GM18507 (cell line): ENCODE measurements at regions not wholly inside any gene's neighbourhood (a gene's known extent, or its start where the extent isn't known, plus 50 kb on each side); places are given as distances from the start of the nearest gene placed in this dataset.

ENCODE experiments used
- DNase-seq: peaks from one replicate; pipeline ENCODE4 v3.0.0; 2011; ENCODE audit warnings: low read depth; ENCODE audit not compliant: insufficient read length; ENCODE audit errors: extremely low spot score
- FAIRE-seq: peaks from 2 replicates; lab custom pipeline; 2011; peaks lifted over from hg19 to GRCh38; lab: Jason Lieb, UNC

DNA sequence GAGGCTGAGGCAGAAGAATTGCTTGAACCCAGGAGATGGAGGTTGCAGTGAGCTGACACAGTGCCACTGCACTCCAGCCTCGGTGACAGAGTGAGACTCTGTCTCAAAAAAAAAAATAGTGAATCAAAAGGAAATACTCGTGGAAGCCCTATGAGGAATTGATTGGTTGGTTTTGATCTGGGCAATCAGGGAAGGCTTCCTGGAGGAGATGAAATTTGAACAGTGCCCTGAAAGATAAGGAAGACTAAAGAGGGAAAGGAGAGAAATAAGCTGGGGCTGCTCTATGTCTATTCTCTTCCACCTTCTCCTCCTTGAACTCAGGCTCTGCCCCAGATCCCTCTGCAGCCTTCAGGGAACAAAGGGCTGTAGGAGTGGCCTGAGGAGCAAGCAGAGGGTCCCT, 54.1 kb downstream of the IRF2BPL start:
- DNase-seq, result no peak
- FAIRE-seq, result no peak

- no peak for FAIRE-seq
Observed at GRCh38 chr14:76971549-76971948, 57.0 kb downstream of the IRF2BPL start.

GRCh38 chr14:76968621-76969063, 59.9 kb downstream of the IRF2BPL start:
- DNase-seq, result no peak
- FAIRE-seq, result no peak

More at GRCh38 chr14:76971549-76971948, 57.0 kb downstream of the IRF2BPL start:
- no peak for DNase-seq

GRCh38 chr14:76967788-76968187, 60.7 kb downstream of the IRF2BPL start:
- DNase-seq (no peak), FAIRE-seq (no peak)

DNA sequence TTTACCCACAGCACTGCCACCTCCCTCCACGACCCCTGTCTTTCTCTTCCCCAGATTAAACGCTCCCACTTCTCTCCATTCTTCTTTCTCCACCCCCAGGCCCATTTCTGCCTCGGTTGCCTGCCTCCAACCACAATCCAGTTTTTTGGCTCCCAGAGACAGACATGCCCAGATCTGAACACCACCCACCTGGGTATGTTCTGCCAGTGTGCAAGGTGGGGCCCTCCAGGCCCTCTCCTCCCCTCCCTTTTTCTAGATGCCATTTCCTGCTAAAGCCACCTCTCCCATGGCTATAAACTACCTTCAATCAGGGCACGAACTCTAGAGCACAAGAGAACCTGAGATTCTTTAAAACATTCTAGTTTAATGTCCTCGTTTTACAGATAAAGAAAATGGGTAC, 63.3 kb downstream of the IRF2BPL start:
- FAIRE-seq, result peak; percentile 5
- no peak for DNase-seq

GRCh38 chr14:76964695-76965094, 63.8 kb downstream of the IRF2BPL start:
- FAIRE-seq (peak; percentile 41), DNase-seq (peak; percentile 36)

DNA sequence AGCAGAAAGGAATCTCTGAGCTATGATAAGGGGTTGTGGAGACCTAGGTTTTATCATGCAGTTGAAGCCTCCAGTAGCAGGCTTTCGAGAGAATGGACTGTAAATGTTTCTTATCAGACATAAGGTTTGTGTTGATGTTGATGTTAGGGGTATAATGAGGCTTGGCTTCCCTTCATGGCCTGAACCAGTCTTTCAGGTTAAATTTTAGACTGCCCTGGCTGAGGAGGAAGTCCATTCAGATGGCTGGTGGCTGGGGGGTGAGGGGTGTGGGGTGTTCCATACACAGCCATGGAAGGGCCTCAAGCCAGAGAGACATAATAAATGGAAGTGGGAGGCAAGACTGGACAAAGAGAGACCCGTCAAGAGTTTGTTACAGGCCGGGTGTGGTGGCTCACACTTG, 65.1 kb downstream of the IRF2BPL start:
- FAIRE-seq (no peak), DNase-seq (no peak)

- DNase-seq, result no peak
- FAIRE-seq, result no peak
Observed at GRCh38 chr14:76962303-76962660, 66.2 kb downstream of the IRF2BPL start.

- DNase-seq (peak; percentile 72), FAIRE-seq (peak; percentile 98)
Observed at GRCh38 chr14:76961631-76962302, 66.7 kb downstream of the IRF2BPL start.

- FAIRE-seq, result peak; percentile 88
- DNase-seq, result no peak
Observed at GRCh38 chr14:76958980-76959710, 69.4 kb downstream of the IRF2BPL start.

DNA sequence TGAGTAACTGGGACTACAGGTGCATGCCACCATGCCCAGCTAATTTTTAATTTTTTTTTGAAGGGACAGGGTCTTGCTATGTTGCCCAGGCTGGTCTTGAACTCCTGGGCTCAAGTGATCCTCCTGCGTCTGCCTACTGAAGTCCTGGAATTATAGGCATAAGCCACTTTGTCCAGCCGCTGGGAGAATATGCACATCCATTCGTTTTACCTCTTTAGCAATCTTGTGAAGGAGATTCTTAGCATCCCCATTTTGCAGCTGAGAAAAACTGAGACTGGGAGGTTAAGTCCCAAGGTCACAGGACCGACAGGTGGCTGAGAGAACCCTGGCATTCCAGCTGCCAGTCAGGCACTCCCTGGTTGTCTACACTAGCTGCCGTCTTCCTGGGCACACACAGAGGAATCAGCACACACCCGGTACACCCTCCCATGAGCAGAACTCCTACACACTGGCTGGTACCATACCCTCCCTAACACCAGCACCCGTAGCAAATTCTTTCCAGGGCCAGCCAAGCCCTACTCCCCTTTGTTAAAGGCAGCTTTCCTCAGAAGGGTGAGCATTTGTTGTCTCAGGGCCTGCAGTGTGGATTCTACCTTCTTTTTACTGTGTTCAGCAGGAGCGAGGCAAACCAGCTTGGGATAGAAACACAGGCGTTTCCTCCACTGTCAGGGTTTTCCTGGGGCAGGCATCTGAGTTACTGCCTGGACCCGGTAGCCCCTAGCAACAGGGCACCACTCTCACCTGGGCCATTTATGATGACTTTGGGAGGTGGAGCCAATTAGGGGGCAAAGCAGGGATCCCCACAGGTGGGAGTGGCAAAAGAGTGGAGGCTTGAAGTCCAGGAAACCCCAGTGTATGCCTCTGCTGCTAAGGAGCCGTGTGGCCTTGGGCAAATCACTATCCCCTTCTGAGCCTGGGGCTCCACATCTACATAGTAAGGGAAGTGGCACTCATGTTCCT, 70.2 kb downstream of the IRF2BPL start:
- no peak for DNase-seq
- FAIRE-seq, result peak; percentile 33

GRCh38 chr14:76957224-76957891, 71.2 kb downstream of the IRF2BPL start:
- DNase-seq (no peak), FAIRE-seq (no peak)

DNA sequence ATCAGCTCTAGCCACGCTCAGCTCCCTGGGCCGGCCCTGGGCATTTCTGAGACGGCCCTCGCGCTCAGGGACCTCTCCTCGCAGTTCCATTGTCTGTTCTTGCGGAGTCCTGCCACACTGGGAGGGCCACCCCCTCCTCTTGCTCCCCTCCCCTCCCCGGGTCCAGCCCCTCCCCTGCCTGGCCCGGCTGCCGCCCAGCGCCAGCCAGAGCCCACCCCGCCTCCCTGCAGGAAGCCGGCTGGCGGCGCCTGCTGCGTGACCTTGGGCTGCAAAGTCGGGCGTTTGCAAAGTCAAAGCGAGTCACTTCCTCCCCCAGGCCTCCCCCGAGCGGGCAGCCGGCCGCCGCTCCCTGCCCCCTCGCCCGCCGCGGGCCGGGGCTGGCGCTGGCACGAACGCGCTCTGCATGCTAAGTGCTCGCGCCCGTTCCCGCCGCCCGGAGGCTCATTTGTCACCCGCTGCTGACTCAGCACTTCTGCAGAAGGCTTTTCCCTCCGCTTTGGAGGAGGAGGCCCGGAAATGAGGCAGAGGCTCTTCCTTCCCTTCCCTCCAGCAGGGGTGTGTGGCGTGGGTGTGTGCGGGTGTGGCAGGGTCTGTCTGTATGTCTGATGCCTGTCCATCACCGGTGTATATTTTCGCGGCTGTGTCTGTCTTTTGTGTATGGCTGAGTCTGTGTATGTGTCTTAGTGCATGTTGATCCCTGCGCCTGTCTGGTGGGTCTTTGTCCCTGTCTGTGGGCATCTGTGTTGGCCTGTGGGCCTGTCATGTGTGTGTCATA, 72.0 kb downstream of the IRF2BPL start:
- FAIRE-seq (peak; percentile 81), DNase-seq (peak; percentile 28)

DNA sequence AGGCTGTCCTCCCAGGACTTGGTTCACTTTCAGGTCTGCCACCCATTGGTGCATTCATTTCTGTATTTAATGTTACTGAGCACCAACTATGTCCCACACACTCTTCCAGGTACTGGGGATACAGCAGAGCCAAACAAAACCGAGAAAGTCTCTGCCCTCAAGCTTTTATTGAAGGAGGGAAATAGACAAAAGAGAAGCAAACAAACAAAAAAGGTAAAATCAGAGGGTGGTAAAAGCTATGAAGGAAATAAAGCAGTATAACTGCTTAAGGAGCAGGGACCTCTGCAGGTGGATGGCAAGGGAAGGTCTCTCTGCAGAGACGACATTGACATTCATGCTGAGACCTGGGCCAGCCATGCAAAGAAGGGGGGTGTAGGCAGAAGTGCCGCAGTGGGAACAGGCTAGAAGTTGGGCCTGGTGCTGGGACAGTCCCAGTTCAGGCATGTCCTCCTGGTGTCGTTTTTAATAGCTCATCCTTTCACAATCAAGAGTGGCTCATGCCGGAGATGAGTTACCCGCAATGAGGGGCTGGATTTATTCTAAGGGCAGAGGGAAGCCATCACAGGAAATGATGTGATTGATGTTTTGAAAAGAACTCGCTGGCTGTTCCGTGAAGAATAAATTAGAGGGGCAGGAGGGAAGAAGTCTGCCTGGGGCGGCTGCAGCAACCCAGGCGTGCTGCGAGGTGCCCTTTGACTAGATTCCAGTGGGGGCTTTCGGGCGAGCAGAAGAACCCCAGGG, 72.8 kb downstream of the IRF2BPL start:
- FAIRE-seq (peak; percentile 86), DNase-seq (peak; percentile 22)

DNA sequence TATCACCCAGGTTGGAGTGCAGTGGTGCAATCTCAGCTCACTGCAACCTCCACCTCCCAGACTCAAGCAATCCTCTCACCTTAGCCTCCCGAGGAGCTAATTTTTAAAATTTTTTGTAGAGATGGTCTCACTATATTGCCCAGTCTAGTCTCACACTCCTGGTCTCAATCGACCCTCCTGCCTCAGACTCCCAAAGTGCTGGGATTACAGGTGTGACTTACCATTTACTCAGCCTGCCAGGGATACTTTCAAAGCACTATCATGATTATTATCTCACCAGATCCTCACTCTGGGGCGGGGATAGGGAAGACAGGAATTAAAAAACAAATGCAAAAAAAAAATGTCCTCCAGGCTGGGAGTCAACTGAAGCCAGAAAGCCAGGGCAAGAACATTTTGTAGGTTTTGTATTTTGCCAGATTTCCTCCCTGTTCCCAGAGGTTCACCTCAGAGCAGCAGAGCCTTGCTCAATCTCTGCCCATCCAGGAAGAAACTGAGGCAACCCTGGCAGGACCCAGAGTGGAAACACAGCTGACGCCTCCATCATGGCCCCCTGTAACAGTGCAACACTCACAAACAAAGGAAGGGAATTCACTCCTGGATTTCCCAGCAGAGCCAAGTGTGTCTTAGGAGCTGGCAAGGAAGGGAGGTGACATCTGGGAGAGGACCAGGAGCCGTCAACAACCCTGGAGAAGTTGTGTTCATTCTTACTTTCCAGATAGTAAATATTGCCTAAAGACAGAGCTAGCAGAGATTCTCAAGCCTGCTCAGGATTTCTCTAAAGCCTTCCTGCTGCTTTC, 73.9 kb downstream of the IRF2BPL start:
- DNase-seq (no peak), FAIRE-seq (no peak)

DNA sequence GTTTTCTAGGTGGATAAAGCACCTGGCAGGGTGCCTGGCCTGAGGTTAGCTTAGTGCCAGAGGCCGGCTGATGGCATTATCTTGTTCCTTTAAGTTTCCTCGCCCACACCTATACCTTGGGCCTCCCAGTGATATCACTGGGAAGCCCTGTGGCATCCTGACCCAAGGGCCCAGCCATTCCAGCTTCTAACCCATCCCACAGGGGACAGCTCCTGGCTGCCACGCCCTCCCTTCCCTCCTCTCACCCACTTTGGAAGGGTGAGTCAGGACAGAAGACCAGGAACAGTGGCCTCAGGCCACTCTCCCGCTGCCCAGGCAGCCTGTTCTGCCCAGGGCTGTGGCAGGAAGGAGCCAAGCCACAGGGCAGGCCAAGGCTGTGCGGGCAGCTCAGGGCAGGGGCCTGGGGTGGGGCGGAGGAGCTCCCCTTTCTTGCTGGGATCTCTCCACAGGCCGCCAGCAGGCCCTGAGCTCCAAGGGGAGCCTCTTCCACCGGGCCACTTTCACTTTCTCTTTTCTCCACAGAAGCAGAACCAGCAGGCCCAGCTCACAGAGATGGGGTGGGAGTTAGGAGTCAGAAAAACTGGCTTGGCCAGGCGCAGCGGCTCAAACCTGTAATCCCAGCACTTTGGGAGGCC, 75.1 kb downstream of the IRF2BPL start:
- DNase-seq (peak; percentile 28), FAIRE-seq (peak; percentile 47)

DNA sequence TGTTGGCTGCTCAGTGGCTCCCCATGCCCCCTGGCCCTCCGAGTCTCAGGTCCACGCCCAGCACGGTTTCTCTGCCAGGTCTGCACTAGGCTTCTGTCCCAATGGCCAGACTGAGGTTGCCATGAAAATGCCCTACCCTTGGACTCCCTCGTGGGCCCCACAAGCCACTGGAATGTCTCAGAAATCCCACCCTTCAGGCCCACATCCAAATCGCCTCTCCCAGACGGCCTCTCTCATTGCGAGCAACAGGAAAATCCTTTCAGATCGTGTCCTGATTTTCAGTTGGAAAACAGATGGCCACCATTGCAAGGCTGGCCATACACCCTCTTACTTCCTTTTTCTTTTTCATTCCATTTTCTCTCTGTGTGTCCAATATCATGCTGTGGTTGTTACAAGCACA, 77.3 kb downstream of the IRF2BPL start:
- FAIRE-seq (no peak), DNase-seq (no peak)
